ENCODE measurements at regions not wholly inside any gene's neighbourhood (a gene's known extent, or its start where the extent isn't known, plus 50 kb on each side); places are given as distances from the start of the nearest gene placed in this dataset.

DNA sequence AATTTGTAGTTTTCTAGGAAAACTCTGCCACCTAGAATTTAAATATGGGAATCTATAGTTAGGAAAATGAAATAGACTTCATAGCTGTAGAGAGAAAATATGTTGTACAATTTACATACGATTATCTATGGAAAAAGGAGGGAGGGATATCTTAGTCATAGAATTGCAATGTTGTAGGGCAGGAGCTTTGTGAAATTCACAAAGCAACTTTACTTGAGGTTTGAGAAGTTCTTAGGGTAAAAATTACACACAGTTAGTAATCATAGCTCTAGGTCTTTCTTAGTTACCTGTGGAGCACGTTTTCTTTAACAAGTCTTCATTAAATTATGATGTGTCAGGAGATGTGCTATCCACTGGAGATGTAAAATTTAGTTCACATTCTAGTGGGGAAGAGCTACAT lies 61.4 kb upstream of the DBX2 start:
- TF ChIP-seq CTCF (IDR thresholded peaks at IDR 0.05) (no peak), POLR2A (IDR thresholded peaks at IDR 0.05) (no peak)

All from uterus (tissue), 2 donors.